ENCODE measurements at regions not wholly inside any gene's neighbourhood (a gene's known extent, or its start where the extent isn't known, plus 50 kb on each side); places are given as distances from the start of the nearest gene placed in this dataset.
A peak's percentile ranks its signal among the peaks of the same experiment; 100 is the strongest.
"Not testable (repeated sequence)": the region's sequence is repeated elsewhere in the genome, so short reads cannot be mapped to it uniquely, and the experiment has no call there.

DNA sequence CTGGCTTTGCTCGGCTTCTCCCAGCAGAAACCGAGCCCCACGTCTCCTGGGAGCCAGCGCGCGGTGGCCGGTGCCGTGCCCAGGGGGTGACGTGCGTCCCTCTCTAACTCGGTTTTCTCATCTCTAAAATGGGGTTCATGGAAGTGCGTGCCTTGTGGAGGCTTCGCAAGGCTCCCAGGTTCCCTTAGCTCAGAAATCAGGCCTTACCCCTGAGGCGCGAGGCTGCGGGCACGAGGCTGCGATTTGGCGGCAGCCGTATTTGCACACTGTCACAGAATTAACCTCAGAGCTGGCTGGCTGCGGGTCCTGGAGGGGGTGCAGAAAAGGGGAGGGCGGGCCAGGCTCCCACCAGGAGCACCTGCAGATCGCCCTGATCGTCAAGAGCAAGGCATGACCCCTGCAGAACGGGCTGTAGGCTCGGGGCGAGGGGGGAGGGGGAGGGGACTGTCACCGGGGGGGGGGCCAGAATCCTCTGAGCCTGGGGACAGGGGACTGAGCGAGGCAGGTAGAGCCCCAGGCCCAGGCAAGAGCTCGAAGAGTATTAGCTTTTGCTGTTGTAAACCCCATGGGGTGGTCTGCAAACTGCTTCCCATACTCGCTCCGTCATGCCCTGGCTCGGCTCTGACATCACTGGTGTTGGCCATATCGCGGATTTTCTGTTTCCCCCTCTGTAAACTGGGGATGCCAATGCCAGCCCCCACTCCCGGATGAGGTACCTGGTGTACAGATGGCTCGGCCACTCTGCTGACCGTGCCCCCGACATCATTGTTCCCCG is 62.2 kb downstream of the CCNE1 start:
- Histone ChIP-seq H3K9me3 (replicated peaks) (no peaks in the 10 kb centered on the region), H3K4me3 (peak overlapping the region; percentile 54), H3K36me3 (no peaks in the 10 kb centered on the region), H3K27ac (no peak overlapping the region; the same call in 1 of the 2 replicates), H3K4me1 (peaks cover 16% of the 10 kb centered on the region), H3K27me3 (no peaks in the 10 kb centered on the region)
- DNase-seq: no peak

DNA sequence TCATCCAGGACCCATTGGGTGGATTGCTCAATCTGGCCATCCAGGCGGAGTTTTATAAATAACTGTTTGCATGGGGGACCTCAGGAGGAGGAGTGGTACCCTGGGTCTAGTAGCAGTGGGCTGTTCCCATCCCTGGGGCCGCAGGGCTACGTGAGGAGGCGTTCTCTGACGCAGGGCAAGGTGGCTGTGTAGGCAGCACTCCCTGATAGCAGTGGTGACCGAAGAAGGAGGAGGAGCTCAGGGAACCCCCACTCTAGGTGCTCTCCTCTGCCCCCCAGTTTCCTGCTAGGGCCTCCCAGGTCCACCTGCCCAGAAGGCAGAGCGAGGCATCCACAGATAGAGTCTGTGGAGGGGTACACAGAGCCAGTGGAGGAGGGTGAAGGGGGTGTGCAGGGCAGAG is 64.1 kb downstream of the CCNE1 start:
- Histone ChIP-seq H3K36me3 (no peaks in the 10 kb centered on the region), H3K27ac (no peak overlapping the region), H3K4me1 (peaks cover 16% of the 10 kb centered on the region), H3K9me3 (replicated peaks) (no peaks in the 10 kb centered on the region), H3K27me3 (no peaks in the 10 kb centered on the region), H3K4me3 (no peak overlapping the region)
- DNase-seq: no peak

DNA sequence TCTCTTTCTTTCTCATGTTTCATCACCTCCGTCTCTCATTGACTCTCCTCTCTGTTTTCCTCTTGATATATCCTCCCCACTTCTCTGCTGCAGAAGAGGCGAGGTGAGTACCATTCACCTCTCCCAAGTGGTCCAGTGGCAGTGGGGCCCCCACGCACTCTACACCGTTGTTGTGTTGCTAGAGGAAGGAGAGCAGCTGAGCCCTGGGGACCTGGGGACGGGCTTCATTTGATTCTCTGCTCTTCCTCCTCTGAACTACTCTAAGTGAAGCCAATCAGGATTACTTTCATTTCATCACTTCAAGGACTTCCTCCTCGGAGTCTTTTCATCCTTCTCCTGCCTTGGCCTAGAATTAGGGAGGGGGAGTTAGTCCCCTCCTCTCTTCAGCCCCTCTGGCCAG is 64.6 kb downstream of the CCNE1 start:
- no peak for DNase-seq
- Histone ChIP-seq H3K4me3 (no peak overlapping the region), H3K9me3 (replicated peaks) (no peaks in the 10 kb centered on the region), H3K4me1 (peaks cover 16% of the 10 kb centered on the region), H3K36me3 (no peaks in the 10 kb centered on the region), H3K27ac (no peak overlapping the region), H3K27me3 (no peaks in the 10 kb centered on the region)

DNA sequence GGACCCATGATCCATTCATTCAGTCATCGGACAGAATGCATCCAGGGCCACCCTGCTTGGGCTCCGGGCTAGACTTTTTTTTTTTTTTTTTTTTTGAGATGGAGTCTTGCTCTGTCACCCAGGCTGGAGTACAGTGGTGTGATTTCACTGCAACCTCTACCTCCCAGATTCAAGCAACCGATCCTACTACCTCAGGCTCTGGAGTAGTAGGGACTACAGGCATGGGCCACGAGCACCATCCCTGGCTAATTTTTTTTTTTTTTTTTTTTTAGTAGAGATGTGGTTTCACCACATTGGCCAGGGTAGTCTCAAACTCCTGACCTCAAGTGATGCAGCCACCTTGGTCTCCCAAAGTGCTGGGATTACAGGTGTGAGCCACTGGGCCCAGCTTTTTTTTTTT is 65.1 kb downstream of the CCNE1 start:
- H3K27me3 ChIP-seq; H3K27ac ChIP-seq; H3K9me3 ChIP-seq (replicated peaks); H3K4me3 ChIP-seq; H3K36me3 ChIP-seq; DNase-seq: not testable (repeated sequence)
- H3K4me1 ChIP-seq: peaks cover 16% of the 10 kb centered on the region

DNA sequence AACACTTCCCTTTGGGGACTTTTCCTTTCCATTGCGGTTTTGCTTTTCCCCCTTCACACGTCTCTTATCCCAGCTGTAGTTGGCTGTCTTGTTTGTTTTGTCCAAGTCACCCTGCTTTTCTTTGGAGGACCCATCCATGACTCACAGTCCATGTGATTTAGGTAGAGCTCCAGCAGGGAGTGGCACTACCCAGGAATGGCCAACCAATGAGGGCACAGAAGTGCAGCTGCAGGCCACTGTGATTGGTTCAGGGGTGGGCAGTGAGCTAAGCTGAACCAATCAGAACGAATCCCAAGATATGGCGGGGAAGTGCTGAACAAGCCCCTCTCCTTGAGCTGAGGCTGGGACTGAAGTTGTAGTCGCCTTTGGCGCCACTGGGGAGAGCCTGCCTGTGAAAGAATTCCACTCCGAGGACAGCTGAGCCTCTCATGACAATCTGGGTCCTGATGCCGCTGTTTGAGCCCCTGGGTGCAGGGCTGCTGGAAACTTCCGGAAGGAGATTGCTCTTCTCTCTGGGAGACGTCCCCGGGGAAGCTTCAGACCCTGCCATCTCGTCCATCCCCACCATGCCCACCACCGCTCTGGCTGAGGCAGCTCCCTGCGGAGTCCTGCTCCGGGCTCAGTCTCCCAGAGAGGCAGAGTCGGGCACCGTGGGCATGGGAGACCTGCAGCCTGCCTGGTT is 62.9 kb upstream of the URI1 start:
- Histone ChIP-seq H3K27me3 (no peaks in the 10 kb centered on the region), H3K9me3 (replicated peaks) (no peaks in the 10 kb centered on the region), H3K27ac (no peak overlapping the region), H3K4me1 (peaks cover 13% of the 10 kb centered on the region), H3K36me3 (no peaks in the 10 kb centered on the region), H3K4me3 (no peak overlapping the region)
- peak; percentile 75 to 79 for DNase-seq

DNA sequence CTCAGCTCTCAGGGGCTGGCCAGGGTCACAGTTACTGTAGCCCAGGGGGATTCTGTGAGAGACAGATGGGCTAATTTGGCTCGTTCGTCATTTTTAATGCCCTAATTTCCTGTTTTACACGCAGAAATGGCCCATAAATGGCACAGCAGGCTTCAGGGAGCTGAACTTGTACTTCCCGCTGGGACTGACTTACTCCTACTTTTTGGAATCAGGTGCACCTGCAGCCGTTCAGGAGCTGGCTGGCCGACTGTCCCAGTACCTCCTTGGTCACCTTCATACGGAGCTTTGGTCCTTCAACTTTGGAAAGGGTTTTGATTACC is 62.4 kb upstream of the URI1 start:
- no peak overlapping the region for H3K4me3 ChIP-seq
- H3K9me3 ChIP-seq (replicated peaks): no peaks in the 10 kb centered on the region
- no peaks in the 10 kb centered on the region for H3K27me3 ChIP-seq
- no peaks in the 10 kb centered on the region for H3K36me3 ChIP-seq
- H3K4me1 ChIP-seq: peaks cover 10% of the 10 kb centered on the region
- no peak overlapping the region for H3K27ac ChIP-seq
- no peak for DNase-seq

DNA sequence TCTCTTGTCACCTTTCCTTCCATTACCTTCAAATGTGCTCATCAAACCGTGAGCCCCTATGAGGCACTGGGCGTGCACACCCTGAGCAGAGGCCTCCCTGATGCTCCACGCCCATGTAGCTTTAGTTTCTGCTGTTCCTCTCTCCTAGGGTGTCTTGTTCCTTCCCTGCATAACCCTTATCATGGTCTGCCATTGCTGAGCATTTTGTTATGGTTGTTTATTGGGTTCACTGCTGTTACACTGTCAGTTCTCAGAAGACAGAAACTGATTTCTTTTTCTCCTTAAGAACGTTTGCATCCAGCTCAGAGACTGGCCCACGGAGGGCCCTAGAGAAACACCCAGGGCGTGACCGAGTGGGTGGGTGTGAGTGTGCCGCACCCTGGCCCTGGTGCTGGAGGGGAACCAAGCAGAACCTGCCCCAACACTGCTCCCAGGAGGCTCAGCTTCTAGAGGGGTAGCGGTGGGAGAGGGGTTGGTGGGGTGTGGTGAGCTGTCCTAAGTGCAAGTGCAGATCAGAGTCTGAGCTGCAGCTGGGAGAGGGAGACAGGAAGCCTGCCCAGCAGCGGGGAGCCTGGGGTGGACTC is 61.4 kb upstream of the URI1 start:
- DNase-seq: no peak
- H3K27ac ChIP-seq: no peak overlapping the region
- no peak overlapping the region for H3K4me3 ChIP-seq
- H3K36me3 ChIP-seq: no peaks in the 10 kb centered on the region
- no peaks in the 10 kb centered on the region for H3K9me3 ChIP-seq (replicated peaks)
- H3K4me1 ChIP-seq: peaks cover 2% of the 10 kb centered on the region
- no peaks in the 10 kb centered on the region for H3K27me3 ChIP-seq

DNA sequence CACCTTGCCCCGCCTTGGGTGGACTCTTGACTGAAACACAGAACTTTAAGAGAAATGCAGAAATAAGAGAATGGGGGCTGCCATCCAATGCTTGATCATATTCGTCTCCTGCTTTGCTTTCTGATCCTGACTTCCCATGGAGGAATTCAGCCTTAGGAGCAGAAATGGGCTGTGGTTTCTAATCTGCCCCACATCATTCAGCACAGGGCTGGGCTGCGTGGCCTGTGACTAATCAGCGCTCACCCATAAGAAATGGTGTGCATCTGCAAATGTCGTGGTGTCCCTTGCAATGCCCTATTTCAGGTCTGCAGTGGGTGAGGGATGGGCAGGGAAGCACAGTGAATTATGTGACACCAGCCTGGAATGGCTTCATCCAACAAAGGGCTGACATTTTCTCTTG is 60.7 kb upstream of the URI1 start:
- H3K4me3 ChIP-seq: no peak overlapping the region
- H3K27ac ChIP-seq: no peak overlapping the region
- H3K36me3 ChIP-seq: no peaks in the 10 kb centered on the region
- no peaks in the 10 kb centered on the region for H3K27me3 ChIP-seq
- H3K4me1 ChIP-seq: no peaks in the 10 kb centered on the region
- H3K9me3 ChIP-seq (replicated peaks): no peaks in the 10 kb centered on the region
- peak in 1 of 2 experiments; percentile 20 for DNase-seq

DNA sequence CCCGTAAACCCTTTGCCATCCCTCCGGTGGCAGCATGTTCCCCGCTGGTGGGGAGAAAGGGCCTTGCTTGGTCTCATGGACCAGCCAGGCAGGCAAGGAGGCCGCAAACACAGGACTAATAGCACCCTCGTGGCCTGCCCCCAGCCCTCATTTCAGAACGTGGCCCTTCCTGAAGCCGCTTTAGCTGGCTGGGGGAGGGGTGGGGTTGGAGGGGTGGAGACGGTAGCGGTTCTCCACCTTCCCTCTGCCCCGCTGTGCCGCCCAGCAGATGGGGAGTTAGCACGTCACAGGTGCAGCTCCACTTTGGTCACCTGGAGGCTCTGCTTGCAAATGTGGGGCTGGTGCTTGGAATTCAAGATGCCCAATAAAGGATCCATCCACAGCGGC is 59.3 kb upstream of the URI1 start:
- H3K27ac ChIP-seq: no peak overlapping the region
- H3K4me1 ChIP-seq: no peaks in the 10 kb centered on the region
- H3K9me3 ChIP-seq (replicated peaks): no peaks in the 10 kb centered on the region
- H3K36me3 ChIP-seq: no peaks in the 10 kb centered on the region
- no peaks in the 10 kb centered on the region for H3K27me3 ChIP-seq
- DNase-seq: no peak
- no peak overlapping the region for H3K4me3 ChIP-seq

DNA sequence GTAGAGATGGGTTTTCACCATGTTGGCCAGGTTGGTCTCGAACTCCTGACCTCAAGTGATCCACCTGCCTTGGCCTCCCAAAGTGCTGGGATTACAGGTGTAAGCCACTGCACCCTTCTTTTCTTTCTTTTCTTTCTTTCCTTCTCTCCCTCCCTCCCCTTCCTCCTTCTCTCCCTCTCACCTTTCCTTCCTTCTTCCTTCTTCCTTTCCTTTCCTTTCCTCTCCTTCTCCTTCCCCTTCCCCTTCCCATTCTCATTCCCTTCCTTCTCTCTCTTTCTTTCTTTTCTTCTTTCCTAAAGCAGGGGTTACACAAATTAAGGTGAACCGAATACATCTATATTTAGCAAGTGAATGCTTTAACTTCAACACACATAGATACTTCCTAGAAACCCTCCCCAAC is 58.0 kb upstream of the URI1 start:
- Histone ChIP-seq H3K9me3 (replicated peaks) (no peaks in the 10 kb centered on the region), H3K27ac (no peak overlapping the region), H3K4me3 (no peak overlapping the region), H3K4me1 (no peaks in the 10 kb centered on the region), H3K36me3 (no peaks in the 10 kb centered on the region), H3K27me3 (no peaks in the 10 kb centered on the region)
- no peak for DNase-seq

DNA sequence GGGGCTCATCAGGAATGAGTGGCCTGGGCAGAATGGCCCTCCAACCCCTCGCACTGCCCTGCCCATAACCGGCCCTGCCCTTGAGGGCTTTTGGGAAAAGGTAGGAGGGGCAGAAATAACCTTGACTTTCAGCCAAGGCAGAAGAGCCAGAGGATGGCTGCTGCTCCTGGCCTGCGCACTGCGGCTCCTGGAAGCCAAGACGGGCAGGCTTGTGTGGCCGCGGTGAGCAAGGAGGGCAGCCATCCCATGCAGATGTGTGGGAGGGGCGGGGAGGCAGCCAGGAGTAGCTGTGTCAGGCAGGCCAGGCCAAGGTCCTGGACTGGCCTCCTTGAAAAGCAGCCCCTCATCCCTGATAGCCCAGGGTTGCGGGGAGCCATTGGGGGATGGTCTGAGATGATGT is 57.6 kb upstream of the URI1 start:
- DNase-seq: no peak

DNA sequence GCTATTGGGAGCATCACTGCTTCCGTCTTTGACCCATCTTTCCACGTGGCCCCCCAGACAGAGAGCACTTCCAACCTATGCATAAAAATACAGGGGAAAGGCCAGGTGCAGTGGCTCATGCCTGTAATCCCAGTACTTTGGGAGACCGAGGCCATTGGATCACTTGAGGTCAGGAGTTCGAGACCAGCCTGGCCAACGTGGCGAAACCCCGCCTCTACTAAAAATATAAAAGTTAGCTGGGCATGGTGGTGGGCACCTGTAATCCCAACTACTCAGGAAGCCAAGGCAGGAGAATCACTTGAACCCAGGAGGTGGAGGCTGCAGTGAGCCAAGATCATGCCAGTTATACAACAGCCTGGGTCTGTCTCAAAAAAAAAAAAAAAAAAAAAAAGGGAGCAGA is 55.9 kb upstream of the URI1 start:
- H3K36me3 ChIP-seq; H3K27me3 ChIP-seq; DNase-seq; H3K9me3 ChIP-seq (replicated peaks); H3K4me1 ChIP-seq; H3K4me3 ChIP-seq; H3K27ac ChIP-seq: not testable (repeated sequence)

More for the DNA sequence above, 57.6 kb upstream of the URI1 start:
- no peaks in the 10 kb centered on the region for H3K9me3 ChIP-seq (replicated peaks)
- no peak overlapping the region for H3K4me3 ChIP-seq
- H3K27me3 ChIP-seq: no peaks in the 10 kb centered on the region
- H3K36me3 ChIP-seq: no peaks in the 10 kb centered on the region
- no peak overlapping the region for H3K27ac ChIP-seq
- H3K4me1 ChIP-seq: no peaks in the 10 kb centered on the region

DNA sequence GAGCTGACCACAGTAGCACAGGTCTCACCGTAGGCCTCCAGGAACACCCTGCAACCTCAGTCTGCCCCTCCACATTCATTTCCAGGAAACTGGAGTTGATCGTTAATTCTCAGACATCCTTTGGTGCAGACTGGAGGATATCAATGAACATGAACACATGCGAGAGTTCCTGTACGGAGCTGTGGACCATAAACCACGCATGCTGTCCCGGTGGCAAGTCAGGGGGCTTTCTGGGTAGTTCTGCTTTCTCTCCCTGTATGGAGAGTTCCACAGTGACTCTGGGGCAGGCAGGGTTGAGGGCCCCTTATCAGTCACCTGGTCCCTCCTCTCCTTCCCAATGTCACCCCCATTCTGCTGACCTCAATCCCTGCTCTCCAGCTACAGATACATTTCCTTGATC is 55.5 kb upstream of the URI1 start:
- H3K4me3 ChIP-seq: no peak overlapping the region
- H3K9me3 ChIP-seq (replicated peaks): no peaks in the 10 kb centered on the region
- no peaks in the 10 kb centered on the region for H3K4me1 ChIP-seq
- no peak overlapping the region for H3K27ac ChIP-seq
- no peak for DNase-seq
- H3K36me3 ChIP-seq: no peaks in the 10 kb centered on the region
- no peaks in the 10 kb centered on the region for H3K27me3 ChIP-seq

DNA sequence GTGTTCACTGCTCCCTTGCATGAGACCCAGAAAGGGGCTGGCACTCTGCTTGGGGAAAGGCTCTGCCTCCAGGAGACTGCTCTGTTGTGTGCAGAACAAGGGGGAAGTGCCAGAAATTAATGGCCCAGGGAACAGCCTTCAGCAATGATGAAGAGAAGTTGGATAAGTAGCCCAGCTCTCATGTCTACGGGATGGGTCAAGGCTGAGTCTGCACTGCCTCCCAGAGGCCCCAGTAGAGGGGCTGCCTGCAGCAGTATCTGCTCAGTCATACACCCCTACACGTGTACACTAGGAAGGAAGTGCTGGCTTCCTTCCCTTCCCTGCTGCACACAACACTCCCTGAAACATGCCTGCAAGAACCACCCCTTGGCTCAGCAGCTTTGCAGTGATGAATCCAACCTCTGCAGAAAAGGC is 54.6 kb upstream of the URI1 start:
- no peak overlapping the region for H3K4me3 ChIP-seq
- H3K36me3 ChIP-seq: no peaks in the 10 kb centered on the region
- no peaks in the 10 kb centered on the region for H3K9me3 ChIP-seq (replicated peaks)
- H3K4me1 ChIP-seq: no peaks in the 10 kb centered on the region
- DNase-seq: no peak
- H3K27ac ChIP-seq: no peak overlapping the region
- no peaks in the 10 kb centered on the region for H3K27me3 ChIP-seq

DNA sequence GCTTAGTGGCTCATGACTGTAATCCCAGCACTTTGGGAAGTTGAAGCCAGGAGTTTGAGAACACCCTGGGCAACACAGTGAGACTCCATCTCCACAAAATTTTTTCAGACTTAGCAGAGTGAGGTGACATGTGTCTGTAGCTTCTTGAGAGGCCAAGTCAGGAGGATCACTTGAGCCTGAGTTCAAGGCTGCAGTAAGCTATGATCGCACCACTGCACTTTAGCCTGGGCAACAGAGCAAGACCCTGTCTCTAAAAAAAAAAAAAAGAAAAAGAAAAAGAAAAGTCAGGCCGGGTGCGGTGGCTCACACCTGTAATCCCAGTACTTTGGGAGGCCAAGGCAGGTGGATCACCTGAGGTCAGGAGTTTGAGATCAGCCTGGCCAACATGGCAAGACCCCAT is 54.0 kb upstream of the URI1 start:
- not testable (repeated sequence) for H3K27ac ChIP-seq; H3K27me3 ChIP-seq; H3K4me3 ChIP-seq; H3K9me3 ChIP-seq (replicated peaks); H3K4me1 ChIP-seq; H3K36me3 ChIP-seq; DNase-seq

DNA sequence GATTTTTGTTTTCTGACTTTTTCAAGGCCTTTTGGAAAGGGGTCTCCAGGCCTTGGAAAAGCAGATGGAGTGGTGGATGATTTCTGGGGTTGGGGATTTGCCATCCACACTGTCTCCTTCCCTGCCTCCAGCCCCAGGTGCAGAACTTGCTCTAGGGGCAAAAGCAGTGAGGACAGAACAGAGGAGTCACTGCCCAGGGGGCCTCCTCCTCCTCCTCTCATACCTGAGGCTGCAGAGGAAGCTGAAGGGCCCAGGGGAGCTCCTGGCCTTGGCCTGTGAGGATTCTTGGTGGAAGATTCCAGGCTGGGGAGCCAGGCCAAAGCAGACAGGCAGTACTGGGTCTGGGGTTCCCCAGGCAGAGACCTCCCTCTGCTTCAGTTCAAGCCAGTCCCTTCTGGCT is 52.3 kb upstream of the URI1 start:
- no peak for DNase-seq
- Histone ChIP-seq H3K9me3 (replicated peaks) (no peaks in the 10 kb centered on the region), H3K4me1 (no peaks in the 10 kb centered on the region), H3K27me3 (0 out of 2 replicates have a peak, but pooled peaks cover 3% of the 10 kb centered on the region), H3K27ac (no peak overlapping the region), H3K36me3 (no peaks in the 10 kb centered on the region), H3K4me3 (no peak overlapping the region)
